ENCODE measurements at regions not wholly inside any gene's neighbourhood (a gene's known extent, or its start where the extent isn't known, plus 50 kb on each side); places are given as distances from the start of the nearest gene placed in this dataset.

DNA sequence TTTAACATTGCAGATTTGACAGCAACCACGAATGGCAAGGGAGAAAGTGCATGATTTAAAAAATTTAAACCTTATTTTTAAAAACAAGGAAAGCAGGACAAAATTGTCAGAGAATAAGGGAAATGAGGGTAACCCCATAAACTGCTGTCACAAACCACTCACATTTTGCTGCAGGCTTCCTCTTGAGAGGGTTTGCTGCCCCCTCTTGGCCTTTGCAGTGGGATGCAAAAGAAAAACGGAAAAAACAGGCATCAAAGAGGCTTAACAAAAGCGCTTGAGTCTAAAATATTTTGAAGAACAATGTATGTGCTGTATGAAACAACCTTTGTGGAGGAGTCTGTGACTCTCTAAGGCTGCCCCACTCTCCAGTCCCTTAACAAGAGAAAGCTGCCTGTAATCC is 91.6 kb downstream of the TMX3 start:
- DNase-seq: peak; percentile 54

DNA sequence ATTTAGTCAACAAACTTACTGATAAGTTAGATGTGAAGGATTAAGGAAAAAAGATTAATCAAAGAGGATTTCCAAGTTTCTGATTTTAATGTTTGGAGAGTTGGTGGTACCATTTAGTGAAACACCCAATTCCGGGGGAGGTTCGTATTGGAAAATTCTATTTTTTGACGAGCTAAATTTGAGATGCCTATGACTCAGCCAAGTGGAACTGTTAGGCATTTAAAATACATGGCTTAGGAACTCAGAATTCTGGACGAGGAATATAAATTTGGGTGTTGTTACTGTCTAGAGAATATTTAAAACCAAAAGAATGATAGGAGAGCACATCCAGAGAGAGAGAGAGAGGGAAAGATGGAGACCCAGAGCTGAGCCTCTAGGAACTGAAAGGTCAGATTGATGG is 103.6 kb downstream of the TMX3 start:
- no peak for DNase-seq

DNA sequence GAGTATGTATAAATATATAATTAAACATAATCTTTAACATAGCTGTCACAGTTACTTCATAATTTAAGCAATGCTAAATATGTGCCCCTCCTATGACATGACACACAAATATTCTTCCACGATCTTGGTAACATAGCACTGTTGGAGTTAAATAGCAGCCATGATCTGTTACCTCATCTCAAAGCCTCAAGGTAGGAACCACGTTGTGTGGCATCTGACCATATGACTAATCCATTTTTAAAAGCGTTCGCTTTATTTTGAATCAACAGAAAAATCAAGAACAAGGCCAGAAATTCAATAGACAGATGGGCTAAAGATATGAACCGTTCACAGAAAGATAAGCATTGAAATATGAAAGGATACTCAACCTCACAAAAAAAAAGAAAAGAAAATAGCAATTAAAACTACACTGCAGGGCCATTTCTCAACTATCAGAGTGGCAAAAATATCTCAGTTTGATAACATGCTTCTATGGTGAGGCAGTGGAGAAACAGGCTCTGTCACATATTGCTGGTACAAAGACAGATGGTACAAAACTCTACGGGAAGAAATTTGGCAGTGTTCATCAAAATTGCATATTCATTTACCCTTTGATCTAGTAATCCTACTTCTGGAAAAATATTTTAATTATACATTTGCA is 105.9 kb downstream of the TMX3 start:
- no peak for DNase-seq

DNA sequence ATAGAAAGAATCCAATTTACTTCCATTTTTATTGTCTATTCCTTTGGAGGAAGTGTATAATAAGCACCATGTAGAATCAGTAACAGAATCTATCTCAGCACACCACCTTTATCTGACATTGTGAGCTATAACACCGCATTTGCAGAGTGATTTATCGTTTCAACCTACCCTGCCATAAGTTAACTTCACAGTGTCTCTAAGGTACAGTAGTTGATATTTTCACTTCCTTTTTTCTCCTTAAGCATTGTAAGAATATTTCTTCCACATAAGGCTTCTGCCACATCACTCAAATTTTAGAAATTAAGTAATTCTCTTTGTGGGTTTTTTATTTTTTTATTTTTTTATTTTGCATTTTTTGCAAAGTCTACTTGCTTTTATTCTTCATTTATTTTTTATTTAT is 107.1 kb downstream of the TMX3 start:
- no peak for DNase-seq

DNA sequence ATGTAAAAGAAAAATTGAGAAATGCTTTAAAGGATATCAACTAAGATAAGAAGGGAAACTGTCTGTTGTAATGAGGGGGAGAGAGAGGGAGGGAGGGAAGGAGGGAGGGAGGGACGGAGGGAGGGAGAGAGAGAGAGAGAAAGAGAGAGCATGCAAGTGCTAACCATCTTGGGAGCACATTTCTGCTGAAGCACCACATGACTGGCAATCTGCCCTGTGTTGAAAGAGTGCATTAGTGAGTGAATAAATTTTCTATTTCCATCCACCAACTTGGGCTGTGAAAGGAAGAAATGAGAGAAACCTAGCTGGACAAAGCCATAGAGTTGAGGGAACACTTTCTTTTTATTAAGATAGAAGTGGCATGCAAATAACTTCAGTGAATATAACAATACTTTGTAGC is 110.7 kb downstream of the TMX3 start:
- DNase-seq: no peak

DNA sequence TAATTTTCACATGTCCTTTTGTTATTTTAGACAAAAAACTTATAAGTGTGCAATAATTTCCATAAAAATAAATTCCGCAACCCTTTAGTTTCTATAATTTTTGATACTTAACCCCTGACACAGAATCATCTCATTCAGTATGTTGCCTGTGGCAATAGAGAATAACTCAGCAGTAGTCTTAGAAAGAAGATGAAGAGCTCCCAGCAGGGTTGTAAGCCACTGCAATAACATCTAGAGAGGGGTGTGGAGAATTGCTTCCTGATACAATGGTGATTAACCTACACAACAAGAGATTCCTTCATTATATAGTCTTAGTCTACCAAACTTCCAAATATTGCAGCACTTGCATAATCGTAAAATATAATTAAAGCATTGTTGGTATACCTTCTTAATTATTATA is 118.9 kb downstream of the TMX3 start:
- no peak for DNase-seq

DNA sequence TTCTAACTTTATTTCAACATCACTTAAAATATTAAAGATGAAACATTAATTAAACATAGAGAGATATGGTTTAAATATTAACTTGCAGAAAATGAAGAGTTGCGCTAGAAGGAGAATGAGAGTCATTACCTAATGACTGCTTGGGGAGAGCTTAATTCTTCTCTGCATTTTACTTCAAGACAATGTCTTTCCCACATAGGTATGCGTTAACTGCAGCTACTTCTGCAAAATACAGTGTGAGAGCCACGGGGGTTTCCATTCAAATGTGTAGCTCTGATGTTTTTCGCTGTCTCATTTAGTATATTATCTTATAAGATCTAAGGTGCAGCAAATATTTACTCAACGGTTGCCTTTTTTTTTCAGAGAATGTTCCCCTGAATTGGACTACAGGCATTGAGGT is 126.7 kb downstream of the TMX3 start:
- no peak for DNase-seq

DNA sequence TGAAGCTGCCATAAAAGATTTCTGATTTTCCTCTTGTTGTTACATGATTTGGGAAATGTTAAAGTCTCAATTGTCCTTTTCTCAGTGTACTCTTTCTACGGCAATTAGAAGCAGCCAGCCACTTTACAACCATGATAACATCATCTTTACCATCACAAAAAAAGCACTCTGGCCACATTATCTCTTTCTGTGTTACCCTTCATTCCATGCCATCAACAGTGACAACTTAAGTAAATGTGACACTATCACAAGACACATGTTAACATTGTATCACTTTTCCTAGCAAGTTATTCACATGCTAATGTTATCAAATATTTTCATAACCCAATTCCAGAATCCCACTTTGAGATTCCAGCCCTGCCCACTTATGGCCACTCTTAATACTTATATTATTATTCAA is 131.2 kb downstream of the TMX3 start:
- DNase-seq: no peak

DNA sequence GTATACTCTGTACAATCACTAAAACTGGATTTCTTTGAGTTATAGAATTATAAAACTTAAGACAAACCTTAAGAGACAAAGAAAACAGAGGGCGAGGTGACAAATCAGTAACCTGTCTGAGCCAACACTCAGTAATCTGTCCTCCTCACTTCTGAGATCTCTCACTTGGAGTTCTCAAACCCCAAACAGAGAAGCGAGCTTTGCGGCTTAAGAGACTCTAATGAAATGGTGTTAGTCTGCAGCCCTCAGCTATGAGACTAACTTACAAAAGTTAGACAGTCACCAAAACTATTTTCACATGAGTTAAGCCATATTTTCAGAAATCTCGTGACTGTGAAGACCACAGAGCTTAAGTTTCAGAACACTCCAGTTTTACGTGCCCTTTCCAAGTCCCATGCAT is 140.6 kb downstream of the TMX3 start:
- no peak for DNase-seq

DNA sequence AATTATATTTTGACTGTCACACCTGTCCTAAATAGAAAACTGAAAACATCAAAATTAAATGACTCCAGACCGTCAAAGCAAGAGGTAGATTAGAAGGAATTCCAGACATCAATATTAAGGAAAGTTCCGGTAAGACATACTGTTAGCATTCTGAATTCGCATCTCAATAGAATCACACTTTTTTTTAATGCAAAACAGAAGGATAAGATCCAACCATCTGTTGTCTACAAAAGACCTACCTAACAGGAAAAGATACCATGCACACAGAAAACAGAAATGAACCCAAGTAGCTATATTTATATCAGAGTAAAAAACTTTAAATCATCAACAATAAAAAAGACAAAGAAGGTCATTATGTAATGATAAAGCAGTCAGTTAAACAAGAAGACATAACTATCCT is 145.0 kb downstream of the TMX3 start:
- no peak for DNase-seq

DNA sequence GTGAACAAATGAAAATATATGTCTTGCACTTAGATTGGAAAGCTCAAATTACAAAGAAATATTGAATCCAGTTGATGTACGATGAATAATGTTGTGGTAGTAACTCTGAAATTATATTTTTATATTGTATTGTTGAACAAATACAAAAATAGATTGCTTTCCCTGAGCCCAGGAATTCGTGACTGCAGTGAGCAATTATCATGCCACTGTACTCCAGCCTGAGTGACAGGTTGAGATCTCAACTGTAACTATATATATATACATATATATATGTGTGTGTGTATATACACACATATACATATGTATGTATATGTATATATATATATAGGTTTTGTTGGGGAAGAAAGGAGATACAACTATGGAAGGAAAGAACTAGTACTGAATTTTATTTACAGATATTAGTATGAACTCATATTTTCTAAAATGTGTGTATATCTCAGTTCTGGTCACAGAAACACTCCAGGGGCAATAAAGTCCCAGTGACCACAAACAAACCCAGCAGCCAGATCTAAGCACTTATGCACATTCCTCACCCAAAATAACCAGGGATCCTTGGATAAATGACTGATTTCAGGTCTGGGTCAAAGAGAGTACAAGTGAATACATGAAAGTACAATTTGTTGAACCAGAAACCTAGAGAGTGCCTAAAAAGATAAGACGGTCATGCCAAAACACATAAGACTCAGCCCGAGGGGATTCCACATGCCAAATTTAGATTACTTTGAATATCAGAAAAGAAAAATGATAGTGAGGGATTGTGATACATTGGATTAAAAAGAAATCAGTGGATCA is 146.3 kb downstream of the TMX3 start:
- DNase-seq: no peak

DNA sequence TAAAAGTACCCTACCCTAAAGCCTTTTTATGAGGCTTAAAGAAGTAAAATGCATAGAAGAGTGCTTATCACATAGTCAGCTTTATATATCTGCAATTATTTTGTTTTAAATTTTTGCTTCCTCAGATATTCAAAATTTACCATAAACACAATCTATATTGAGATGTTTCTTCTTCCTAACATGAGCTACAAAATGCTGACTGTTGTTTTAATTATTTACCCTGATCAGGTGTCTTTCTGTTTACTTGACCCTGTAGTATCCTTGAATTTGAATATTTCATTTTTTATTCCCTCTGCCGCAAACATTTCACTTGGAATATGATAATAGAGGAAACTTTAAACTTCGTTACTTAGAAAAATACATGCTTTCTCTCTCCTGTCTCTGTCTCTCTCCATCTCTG is 147.9 kb downstream of the TMX3 start:
- no peak for DNase-seq

DNA sequence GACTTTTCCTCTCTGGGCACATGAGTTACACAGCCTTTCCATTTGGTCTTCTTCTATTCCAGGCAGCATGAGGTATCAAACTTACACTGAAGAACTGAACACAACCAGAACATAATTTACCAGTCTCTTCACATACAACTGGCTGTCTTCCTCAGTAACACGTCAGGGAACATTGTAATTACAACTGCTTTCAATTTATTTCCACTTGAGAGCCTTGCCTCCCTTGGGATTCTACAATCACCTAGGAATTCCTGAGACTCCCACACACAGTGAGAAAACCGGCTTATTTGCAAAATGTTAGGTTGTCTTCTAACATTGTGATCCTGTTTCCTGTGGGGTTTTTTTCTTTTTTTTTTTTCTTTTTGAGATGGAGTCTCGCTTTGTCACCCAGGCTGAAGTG is 149.9 kb downstream of the TMX3 start:
- DNase-seq: no peak

DNA sequence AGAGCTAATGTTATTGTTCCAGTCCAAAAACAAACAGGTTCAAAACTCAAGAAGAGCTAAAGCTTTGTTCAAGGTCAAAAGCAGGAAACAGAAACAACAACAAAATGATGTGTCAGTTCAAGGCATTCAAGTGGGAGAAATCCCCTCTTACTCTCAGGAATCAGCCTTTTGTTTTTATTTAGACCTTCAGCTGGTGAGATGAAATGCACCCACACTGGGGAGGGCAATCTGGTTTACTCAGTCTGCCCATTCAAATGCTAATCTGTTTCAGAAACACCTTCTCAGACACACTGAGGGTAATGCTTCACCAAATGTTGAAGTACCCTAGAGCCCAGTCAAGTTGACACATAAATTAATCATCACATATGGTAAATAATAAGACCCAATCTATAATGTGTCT is 150.6 kb downstream of the TMX3 start:
- DNase-seq: no peak

DNA sequence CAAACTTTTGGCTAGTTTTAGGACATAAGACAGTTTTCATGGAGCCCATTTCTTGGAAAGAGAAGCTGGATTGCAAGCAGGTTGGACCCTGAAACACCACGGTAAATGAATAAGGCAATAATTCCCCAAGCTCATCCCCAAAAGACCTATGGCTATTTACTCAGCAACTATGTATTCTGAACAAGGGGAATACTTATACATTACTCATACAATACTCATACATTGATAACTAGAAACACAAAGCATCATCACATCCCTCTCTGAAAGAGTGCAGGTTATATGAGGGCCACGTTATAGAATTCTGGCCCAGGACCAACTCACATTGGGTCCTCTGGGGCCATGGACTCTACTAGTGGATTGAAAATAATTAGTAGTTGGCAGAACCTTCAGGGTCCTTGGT is 154.8 kb downstream of the TMX3 start:
- DNase-seq: no peak

DNA sequence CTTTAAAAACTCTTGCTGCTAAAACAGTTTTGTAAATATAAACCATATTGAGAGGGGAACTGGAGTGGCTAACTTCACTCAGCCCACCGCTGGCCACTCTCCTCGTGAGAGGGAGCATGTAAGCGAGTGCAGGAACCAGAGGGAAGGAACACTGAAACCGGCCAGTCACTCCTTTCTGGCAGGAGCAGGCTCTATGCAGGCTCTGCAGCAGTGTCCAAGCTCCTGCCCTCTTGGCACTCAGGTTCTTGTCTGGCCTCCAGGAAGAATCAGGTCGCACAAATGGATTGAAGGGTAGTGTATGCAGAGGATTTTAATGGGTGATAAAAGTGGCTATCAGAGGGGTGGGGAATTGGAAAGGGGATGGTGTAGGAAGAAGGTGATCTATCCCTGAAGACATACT is 157.7 kb downstream of the TMX3 start:
- DNase-seq: no peak

DNA sequence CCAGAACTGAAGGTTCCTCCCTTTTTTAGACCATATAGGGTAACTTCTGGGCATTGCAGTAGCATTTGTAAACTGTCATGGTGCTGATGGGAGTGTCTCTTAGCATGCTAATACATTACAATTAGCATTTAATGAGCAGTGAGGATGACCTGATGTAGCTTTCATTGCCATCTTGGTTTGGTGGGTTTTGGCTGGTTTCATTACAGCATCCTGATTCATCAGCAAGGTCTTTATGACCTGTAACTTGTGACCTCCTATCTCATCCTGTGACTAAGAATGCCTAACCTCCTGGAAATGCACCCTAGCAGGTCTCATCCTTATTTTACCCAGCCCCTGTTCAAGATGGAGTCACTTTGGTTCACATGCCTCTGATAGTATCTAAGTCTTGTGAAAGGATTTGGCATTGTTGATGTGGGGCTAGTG is 159.0 kb downstream of the TMX3 start:
- no peak for DNase-seq

DNA sequence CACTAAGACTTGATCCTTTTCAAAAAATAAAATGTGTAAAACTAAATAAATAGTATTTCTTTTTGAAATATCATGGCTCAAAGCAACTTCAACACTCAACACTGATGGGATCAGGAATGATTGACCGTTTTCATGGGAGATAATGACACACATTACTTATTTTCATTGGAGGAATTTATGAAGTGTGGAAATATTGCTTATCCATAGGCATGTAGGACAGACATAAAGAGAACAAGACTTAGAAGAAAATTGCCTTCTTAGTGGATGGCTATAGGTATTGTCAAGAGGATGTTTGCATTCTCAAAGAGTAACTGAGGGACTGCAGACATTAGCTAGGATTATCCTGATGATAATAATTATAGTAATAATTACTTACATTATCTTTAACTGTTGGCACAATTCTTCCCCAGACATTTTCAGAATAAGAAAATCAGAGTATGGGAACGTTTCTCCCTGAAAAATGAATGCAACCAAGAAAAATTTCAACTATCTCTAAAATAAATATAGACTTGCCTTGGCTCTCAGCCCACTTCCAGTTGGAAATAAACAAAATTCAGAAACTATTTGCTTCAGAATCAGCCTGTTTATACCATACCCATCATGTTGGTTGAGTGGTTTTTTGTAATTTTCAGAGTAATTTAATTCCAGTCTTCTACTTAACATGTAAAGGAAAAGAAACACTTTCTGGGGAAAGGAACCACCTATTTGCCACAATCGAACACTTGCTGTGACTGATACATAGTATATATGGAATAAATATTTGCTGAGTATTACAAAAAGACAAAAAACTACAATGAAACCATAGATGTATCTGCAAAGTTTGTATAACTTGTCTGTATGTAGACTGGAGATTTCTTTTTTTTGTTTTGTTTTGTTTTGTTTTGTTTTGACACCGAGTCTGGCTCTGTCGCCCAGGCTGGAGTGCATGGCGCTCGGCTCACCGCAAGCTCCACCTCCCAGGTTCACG is 165.7 kb downstream of the TMX3 start:
- no peak for DNase-seq

DNA sequence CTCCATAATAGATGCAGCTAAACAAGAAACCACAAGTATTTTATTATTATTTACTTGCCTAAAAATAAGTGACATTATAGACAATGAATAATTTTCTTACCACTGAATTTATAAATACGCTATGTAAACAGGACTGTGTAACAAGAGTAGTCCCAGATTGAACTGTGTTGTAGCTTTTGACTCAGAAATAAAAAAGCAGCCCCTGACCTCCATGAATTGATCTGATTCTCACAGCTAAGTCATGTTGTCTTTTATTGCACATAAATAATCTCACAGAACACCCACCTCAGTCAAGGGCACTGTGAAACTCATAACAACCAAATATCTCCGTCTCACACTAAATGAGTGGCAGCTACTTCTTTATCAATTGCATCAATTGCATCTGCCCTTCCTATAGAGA is 171.6 kb downstream of the TMX3 start:
- DNase-seq: no peak

DNA sequence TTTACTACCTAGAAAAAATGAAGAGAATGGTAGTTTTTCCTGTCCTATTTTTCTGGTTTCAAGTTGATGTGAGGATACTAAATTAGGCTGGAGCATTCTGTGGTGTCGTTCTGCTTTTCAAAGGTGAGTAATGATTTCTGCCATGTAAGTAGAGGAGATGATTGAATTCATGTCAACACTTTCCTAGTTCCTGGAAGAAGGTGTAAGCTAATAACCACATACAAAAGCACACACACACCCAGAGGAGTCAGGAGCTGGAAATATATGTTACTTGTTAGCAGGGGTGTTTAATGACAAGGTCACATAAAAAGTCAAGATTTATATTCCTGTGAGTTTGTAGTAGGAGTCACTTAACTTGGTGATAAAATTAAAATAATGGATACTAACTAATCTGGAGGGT is 172.1 kb downstream of the TMX3 start:
- no peak for DNase-seq

DNA sequence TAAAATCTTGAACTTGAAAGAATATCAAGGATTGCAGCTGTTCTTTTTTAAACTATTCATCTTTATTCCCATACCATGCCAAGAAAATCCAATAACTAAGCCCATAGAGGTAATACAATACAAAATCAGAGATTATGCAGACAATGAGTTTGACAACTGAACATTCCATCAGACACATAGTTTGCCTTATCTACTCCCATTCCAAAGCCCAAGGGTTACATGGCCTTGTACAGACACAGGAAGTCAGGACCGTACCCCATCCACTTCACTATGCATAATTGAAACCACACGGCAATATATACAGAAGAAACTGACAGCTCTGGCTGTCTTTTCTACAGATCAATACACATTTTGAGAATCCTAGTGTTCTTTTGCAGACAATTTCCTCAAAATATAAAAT is 181.3 kb downstream of the TMX3 start:
- DNase-seq: no peak

DNA sequence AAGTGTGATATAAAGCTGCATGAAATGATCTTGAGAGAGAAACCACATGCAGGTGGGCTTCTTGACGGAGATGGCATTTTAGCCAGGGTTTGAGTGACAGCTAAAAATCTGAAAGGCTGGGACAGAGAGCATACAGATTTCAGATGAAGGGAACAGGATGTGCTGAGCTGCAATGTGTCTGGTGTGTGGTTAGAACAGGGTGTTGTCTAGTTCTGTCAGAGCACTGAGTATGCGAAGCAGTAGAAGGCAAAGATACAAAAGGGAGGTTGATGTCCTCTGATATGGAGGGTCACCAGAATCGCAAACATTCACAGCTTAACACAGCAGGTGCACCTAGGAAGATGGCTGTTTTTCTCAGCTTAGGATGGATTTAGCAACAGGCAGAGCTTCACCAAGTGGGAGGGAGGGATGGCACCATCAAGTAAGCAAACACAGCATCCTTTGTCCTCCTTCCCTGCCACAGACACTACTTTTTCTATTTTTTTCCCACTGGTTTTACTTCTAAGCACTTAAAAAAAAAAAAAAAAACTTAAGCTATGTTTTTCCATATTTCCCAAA is 182.5 kb downstream of the TMX3 start:
- DNase-seq: no peak

DNA sequence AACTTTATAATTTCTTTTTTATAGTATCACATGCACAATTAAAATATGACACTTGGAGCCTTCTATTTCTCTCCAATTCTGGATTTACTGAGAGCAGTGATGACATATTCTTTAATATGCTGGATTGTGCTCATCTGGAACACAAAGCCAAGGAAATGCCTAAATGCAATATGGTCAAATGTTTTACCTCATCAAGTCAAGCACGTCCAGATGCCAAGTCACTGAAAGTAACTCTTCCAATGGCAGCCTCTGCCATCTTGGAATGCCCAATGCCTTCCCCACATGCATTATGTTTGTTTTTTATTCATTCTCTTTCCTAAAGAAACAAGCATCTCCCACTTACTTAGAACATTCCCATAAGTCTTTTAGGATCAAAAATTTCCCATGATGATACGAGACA is 189.8 kb downstream of the TMX3 start:
- no peak for DNase-seq

Data from left hindlimb (tissue), 1 donor.